HCT116 (cell line): ENCODE measurements at regions not wholly inside any gene's neighbourhood (a gene's known extent, or its start where the extent isn't known, plus 50 kb on each side); places are given as distances from the start of the nearest gene placed in this dataset.

Source experiments
- ATAC-seq: fragments of 200-7000 bp; cut with Tn5 transposase; 2 replicates; pipeline ENCODE4 v1.9.1; 2020; ENCODE audit warnings: mild to moderate bottlenecking, moderate library complexity
- BruUV-seq: library from RNA; stranded (reverse); fragments of 400-500 nt; replicated peaks from 2 replicates; lab custom pipeline; 2021; lab: Mats Ljungman, UMichigan
- CTCF ChIA-PET: fragments of 300-600 bp; sonication (Branson Sonifier 250); formaldehyde crosslinking; loops from one replicate; lab custom pipeline; 2021; ENCODE audit warnings: antibody characterized with exemption; lab: Charles Lee
- POLR2A ChIA-PET: fragments of 300-600, 350-600 bp; sonication (Branson Sonifier 250); formaldehyde crosslinking; loops from one replicate; lab custom pipeline; 2021; ENCODE audit warnings: antibody characterized with exemption; lab: Charles Lee
- RAD21 ChIA-PET, 2 experiments: fragments of 300-600 bp; sonication (Branson Sonifier 250); formaldehyde crosslinking; loops; one replicate each; lab custom pipeline; 2023; ENCODE audit warnings: low total read pairs in 2 of 2; ENCODE audit not compliant: uncharacterized antibody in 2 of 2, unreplicated experiment in 2 of 2, low non-redundant PET in 1 of 2; lab: Charles Lee
- DNase-seq: peaks from one replicate; pipeline ENCODE4 v3.0.0-alpha.2; 2010; ENCODE audit warnings: low read depth, low spot score
- H2AFZ ChIP-seq: fragments of 200-600 bp; shearing (Covaris generic), sonication (generic); 2 replicates; pipeline ENCODE4 v1.6.1; 2017; ENCODE audit warnings: low read depth, mixed run types, mixed read lengths, antibody characterized with exemption, low read length; ENCODE audit not compliant: poor library complexity, severe bottlenecking
- H3K27ac ChIP-seq: 2 replicates; pipeline ENCODE4 v1.5.1; 2012; ENCODE audit warnings: low read depth, low read length
- H3K27me3 ChIP-seq: fragments of 200-600 bp; sonication (generic); 2 replicates; pipeline ENCODE4 v1.6.1; 2016; ENCODE audit warnings: mixed run types, low read length, mixed read lengths; ENCODE audit not compliant: insufficient read depth
- H3K36me3 ChIP-seq, 2 experiments: fragments of 200-500 bp in 1 of 2; fragments of 200-600 bp in 1 of 2; sonication (Bioruptor generic) in 1 of 2; sonication (generic) in 1 of 2; 2 replicates each; pipeline versions ENCODE4 v1.5.1 to v1.6.1; 2014 to 2016; ENCODE audit warnings: low read length in 2 of 2, inconsistent platforms in 1 of 2, mixed read lengths in 1 of 2, mixed run types in 1 of 2; ENCODE audit not compliant: insufficient read depth in 2 of 2, control insufficient read depth in 1 of 2
- H3K4me1 ChIP-seq, 2 experiments: fragments of 200-600 bp in 1 of 2; sonication (generic) in 1 of 2; 2 replicates each; pipeline versions ENCODE4 v1.5.1 to v1.6.1; 2012 to 2017; ENCODE audit warnings: low read length in 2 of 2, inconsistent platforms in 1 of 2, mild to moderate bottlenecking in 1 of 2, mixed read lengths in 1 of 2, mixed run types in 1 of 2, moderate library complexity in 1 of 2; ENCODE audit not compliant: insufficient read depth in 2 of 2, control insufficient read depth in 1 of 2
- H3K4me2 ChIP-seq: fragments of 200-600 bp; sonication (generic); 2 replicates; pipeline ENCODE4 v1.6.1; 2017; ENCODE audit warnings: mixed run types, low read length, mixed read lengths
- H3K4me3 ChIP-seq, 2 experiments: fragments of 200-600 bp in 1 of 2; sonication (generic) in 1 of 2; replicated peaks in 1 of 2; 2 replicates each; pipeline ENCODE4 v1.5.1; 2011 to 2016; ENCODE audit warnings: low read length in 2 of 2, control low read depth in 1 of 2, low read depth in 1 of 2, mild to moderate bottlenecking in 1 of 2, mixed read lengths in 1 of 2, mixed run types in 1 of 2
- H3K79me2 ChIP-seq: fragments of 200-600 bp; sonication (generic); 2 replicates; pipeline ENCODE4 v1.6.1; 2017; ENCODE audit warnings: mild to moderate bottlenecking, mixed run types, low read length, moderate library complexity, mixed read lengths; ENCODE audit not compliant: insufficient read depth
- H3K9ac ChIP-seq: fragments of 200-600 bp; sonication (generic); 2 replicates; pipeline ENCODE4 v1.6.1; 2016; ENCODE audit warnings: low read length, mixed read lengths
- H3K9me2 ChIP-seq: fragments of 200-600 bp; sonication (generic), shearing (Covaris generic); 2 replicates; pipeline ENCODE4 v1.6.1; 2017; ENCODE audit warnings: mixed run types, mild to moderate bottlenecking, moderate library complexity; ENCODE audit not compliant: insufficient read depth
- H3K9me3 ChIP-seq, 2 experiments: fragments of 200-500 bp in 1 of 2; fragments of 200-600 bp in 1 of 2; sonication (Bioruptor generic) in 1 of 2; sonication (generic) in 1 of 2; 2 replicates each; pipeline ENCODE4 v1.6.1; 2014 to 2017; ENCODE audit warnings: low read length in 2 of 2, mixed read lengths in 2 of 2, inconsistent platforms in 1 of 2, low read depth in 1 of 2, mild to moderate bottlenecking in 1 of 2, mixed run types in 1 of 2, moderate library complexity in 1 of 2; ENCODE audit not compliant: control insufficient read depth in 1 of 2, insufficient read depth in 1 of 2
- H4K20me1 ChIP-seq: fragments of 200-600 bp; sonication (generic), shearing (Covaris generic); 2 replicates; pipeline ENCODE4 v1.6.1; 2017; ENCODE audit warnings: mixed run types, mild to moderate bottlenecking, moderate library complexity; ENCODE audit not compliant: insufficient read depth
- CEBPB ChIP-seq: IDR thresholded peaks from 2 replicates; pipeline ENCODE4 v1.6.1; 2012; ENCODE audit warnings: low read depth
- EZH2 ChIP-seq: fragments of 200-600 bp; sonication (generic); IDR thresholded peaks from 2 replicates; pipeline ENCODE4 v1.6.1; 2017; ENCODE audit warnings: antibody characterized with exemption, mixed run types
- FOSL1 ChIP-seq: IDR thresholded peaks from 2 replicates; pipeline ENCODE4 v1.6.1; 2012; ENCODE audit warnings: low read depth
- JUND ChIP-seq: IDR thresholded peaks from 2 replicates; pipeline ENCODE4 v1.6.1; 2012
- SRF ChIP-seq: IDR thresholded peaks from 2 replicates; pipeline ENCODE4 v1.6.1; 2012; ENCODE audit warnings: low read depth
- TCF7L2 ChIP-seq: IDR thresholded peaks from 2 replicates; pipeline ENCODE4 v1.7.0; 2011; ENCODE audit warnings: borderline replicate concordance, inconsistent platforms; ENCODE audit not compliant: insufficient read depth, insufficient read length; ENCODE audit errors: extremely low read depth
- ZBTB33 ChIP-seq: IDR thresholded peaks from 2 replicates; pipeline ENCODE4 v1.6.1; 2011; ENCODE audit warnings: mild to moderate bottlenecking, low read length, moderate library complexity; ENCODE audit not compliant: insufficient replicate concordance; ENCODE audit errors: extremely low read depth
- intact Hi-C: fragments of 100-400 bp; cut with micrococcal nuclease; formaldehyde crosslinking; loops from 2 replicates; pipeline ENCODE4 v1.10.0; 2022
- TF ChIP-seq, protein P1 (sequence below): IDR thresholded peaks from 2 replicates; pipeline ENCODE4 v1.6.1; 2012

DNA sequence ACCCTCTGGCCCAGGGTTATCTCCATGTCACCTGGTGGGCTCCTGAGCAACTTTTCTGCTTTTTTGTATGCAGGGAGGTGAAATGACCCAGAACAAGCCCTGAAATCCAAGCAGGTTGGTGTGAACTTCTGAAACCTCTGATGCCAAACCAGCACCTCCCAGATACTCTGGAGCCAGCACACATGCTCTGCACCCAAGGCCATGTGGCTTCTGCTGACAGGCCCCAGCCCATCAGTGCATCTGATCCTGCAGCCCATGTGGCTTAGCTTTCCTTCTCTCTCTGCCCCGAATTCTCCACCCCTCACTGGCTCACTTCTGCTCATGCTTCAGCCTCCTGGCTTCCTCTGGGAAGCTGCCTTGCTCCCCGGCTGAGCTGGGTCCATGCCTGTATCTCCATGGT, 59.3 kb upstream of the RPS6KA2 start:
- Histone ChIP-seq H2AFZ (no peak overlapping the region), H3K9me2 (no peaks in the 10 kb centered on the region), H3K36me3 (no peaks in the 10 kb centered on the region), H3K27me3 (no peaks in the 10 kb centered on the region), H3K4me2 (no peak overlapping the region), H3K27ac (no peak overlapping the region), H3K79me2 (no peaks in the 10 kb centered on the region), H3K4me3 (no peak overlapping the region), H3K9ac (no peak overlapping the region), H3K9me3 (no peaks in the 10 kb centered on the region), H4K20me1 (no peaks in the 10 kb centered on the region), H3K4me1 (peaks cover 21 to 39% of the 10 kb centered on the region in 2 experiments)
- TF ChIP-seq EZH2, result no peak
- no peak for TF ChIP-seq TCF7L2
- no peak for TF ChIP-seq ZBTB33
- TF ChIP-seq, protein P1, sequence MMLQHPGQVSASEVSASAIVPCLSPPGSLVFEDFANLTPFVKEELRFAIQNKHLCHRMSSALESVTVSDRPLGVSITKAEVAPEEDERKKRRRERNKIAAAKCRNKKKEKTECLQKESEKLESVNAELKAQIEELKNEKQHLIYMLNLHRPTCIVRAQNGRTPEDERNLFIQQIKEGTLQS, result no peak
- no TSS peak for BruUV-seq
- ATAC-seq (no peak), DNase-seq (no peak)
- POLR2A ChIA-PET, result no interaction called here
- RAD21 ChIA-PET, result no interaction called here
- intact Hi-C loops, result no loop called here
- CTCF ChIA-PET, result no interaction called here

GRCh38 chr6:166684866-166685265, 57.8 kb upstream of the RPS6KA2 start:
- peaks cover 10 to 25% of the 10 kb centered on the region in 2 experiments for H3K4me1 ChIP-seq
- no TSS peak for BruUV-seq
- H3K9me3 ChIP-seq, result no peaks in the 10 kb centered on the region
- no peak overlapping the region for H3K4me2 ChIP-seq
- H3K27ac ChIP-seq, result no peak overlapping the region
- DNase-seq (no peak), ATAC-seq (no peak)
- RAD21 ChIA-PET, result no interaction called here
- H3K79me2 ChIP-seq, result no peaks in the 10 kb centered on the region
- H3K27me3 ChIP-seq, result no peaks in the 10 kb centered on the region
- CTCF ChIA-PET, result no interaction called here
- no peaks in the 10 kb centered on the region for H3K9me2 ChIP-seq
- no peak overlapping the region for H3K4me3 ChIP-seq
- POLR2A ChIA-PET, result interaction anchor here (0.7 kb wide), 1 partner anchor 10 kb away, joined by 3 read pairs; no protein-coding TSS in a partner anchor
- H3K9ac ChIP-seq, result no peak overlapping the region
- TF ChIP-seq TCF7L2 (no peak), CEBPB (no peak), SRF (no peak), JUND (no peak), FOSL1 (no peak)
- TF ChIP-seq, protein P1, result no peak
- no peaks in the 10 kb centered on the region for H4K20me1 ChIP-seq
- no peaks in the 10 kb centered on the region for H3K36me3 ChIP-seq
- H2AFZ ChIP-seq, result no peak overlapping the region
- intact Hi-C loops, result no loop called here
